ENCODE measurements at regions not wholly inside any gene's neighbourhood (a gene's known extent, or its start where the extent isn't known, plus 50 kb on each side); places are given as distances from the start of the nearest gene placed in this dataset.

- TF ChIP-seq EZH2phosphoT487 (IDR thresholded peaks at IDR 0.05; ENCODE audit: low read depth) (no peak), CTCF (IDR thresholded peaks at IDR 0.05; ENCODE audit: low read depth, low read length) (no peak)
Measured at GRCh38 chr13:76724421-76724820, 161.8 kb downstream of the KCTD12 start.
